ENCODE measurements at regions not wholly inside any gene's neighbourhood (a gene's known extent, or its start where the extent isn't known, plus 50 kb on each side); places are given as distances from the start of the nearest gene placed in this dataset.

DNA sequence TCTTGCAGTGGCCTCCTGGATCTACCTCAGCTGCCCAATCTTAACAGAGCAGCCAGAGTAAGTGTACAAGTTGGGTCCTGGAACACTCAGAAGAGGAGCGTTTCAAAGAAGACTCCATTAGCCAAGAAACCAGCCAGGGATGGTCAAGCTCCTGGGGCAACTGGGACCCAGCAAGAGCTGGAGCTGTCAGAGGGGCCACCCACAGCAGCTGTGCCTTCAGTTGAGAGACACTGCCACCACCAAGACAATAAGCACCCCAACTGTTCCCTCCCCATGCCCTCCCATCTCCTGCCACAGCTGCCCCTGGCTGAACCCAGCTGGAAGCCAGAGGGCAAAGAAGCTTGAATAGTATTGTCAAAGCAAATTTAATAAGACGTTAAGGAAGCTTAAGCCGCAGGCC is 110.6 kb upstream of the TLE3 start:
- ATAC-seq, result no peak
- peak in 1 of 2 donors; percentile 30 for DNase-seq (ENCODE audit: low spot score in 2 of 2)
- H3K36me3 Mint-ChIP-seq, result no peaks in the 10 kb centered on the region
- H3K27ac Mint-ChIP-seq, result no peak overlapping the region
- H3K9me3 Mint-ChIP-seq, result no peaks in the 10 kb centered on the region

DNA sequence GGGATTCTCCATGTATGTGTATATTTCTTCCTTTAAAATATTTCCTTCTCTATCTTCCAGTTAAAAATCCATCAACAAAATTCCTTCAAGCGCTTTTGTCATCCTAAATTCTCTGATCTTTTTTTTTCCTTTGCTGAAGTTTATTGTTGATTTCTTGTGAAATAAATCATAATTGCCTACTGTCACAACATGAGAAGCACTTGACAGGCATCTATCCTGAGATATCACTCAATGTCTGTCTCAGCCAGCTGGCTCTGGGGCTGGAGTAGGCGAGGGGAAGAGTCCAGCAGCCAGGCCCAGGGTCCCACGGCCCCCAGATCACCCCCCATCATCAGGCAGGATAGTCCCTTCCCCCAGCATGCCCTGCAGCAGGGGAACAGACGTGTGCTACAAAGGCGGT is 109.0 kb upstream of the TLE3 start:
- ATAC-seq (no peak), DNase-seq (ENCODE audit: low spot score in 2 of 2) (no peak)
- Mint-ChIP-seq H3K27ac (no peak overlapping the region), H3K36me3 (no peaks in the 10 kb centered on the region), H3K9me3 (no peaks in the 10 kb centered on the region)

DNA sequence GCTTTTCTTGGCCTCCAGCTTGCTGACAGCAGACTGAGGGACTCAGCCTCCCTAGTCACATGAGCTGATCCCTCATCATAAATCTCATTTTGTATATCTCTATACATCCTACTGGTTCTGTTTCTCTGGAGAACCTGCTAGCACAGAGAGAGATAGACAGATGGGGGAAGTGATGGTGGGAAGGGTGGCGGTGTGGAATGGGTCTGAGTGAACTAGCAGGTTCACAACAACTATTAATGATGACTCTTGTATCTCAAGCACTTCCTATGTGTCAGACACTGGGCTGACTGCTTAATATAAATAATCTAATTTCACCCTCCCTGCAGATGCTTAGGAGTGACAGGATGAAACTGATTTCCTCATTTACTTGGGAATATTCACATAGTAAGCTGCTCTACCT is 106.9 kb upstream of the TLE3 start:
- Mint-ChIP-seq H3K27ac (no peak overlapping the region), H3K36me3 (no peaks in the 10 kb centered on the region), H3K9me3 (no peaks in the 10 kb centered on the region)
- DNase-seq (ENCODE audit: low spot score in 2 of 2) (no peak), ATAC-seq (no peak)

DNA sequence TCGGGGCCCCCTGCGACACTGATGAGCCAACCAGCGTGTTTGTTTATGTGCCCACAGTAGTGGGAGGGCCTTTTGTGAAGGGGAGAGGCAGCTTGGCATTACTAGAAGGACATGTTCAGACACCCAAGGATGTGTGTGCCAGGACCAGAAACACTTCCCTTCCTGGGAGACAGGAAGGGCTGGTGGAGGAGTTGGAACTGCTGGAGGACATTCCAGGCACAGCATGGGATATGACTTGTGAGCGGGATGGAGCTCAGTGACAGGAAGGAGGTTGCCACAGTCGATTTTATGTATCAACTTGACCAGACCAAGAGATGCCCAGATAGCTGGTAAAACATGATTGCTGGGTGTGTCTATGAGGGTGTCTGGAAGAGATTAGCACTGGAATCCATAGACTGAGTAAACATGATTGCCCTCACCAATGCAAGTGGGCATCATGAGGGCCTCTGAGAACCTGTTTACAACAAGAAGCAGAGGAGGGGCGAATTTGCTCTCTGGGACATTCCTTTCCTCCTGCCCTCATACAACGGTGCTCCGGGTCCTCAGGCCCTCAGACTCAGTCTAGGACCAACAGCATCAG is 106.4 kb upstream of the TLE3 start:
- DNase-seq (ENCODE audit: low spot score in 2 of 2), result no peak
- no peak for ATAC-seq

DNA sequence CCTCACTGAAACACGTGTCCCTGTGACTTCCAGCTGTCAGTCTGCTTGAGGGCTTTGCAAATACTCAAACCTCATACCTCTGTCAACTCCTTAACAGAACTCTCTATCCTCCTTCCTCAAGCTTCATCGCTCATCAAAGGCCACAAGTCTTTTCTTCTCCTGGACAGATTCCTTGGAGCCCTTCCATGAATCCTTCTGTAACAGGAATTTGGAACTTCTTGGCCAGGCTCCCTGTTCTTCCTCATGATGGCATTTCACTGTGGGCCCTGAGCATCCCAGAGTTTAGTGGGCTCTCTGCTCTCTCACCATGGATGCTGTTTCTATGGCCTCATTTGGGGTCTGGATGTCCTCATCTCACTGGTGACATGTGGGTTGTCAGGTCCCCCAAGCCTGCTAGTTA is 105.0 kb upstream of the TLE3 start:
- ATAC-seq (no peak), DNase-seq (ENCODE audit: low spot score in 2 of 2) (no peak)
- H3K27ac Mint-ChIP-seq, result no peak overlapping the region
- no peaks in the 10 kb centered on the region for H3K9me3 Mint-ChIP-seq
- no peaks in the 10 kb centered on the region for H3K36me3 Mint-ChIP-seq

More for the DNA sequence above, 106.4 kb upstream of the TLE3 start:
- Mint-ChIP-seq H3K9me3 (no peaks in the 10 kb centered on the region), H3K27ac (no peak overlapping the region), H3K36me3 (no peaks in the 10 kb centered on the region)

DNA sequence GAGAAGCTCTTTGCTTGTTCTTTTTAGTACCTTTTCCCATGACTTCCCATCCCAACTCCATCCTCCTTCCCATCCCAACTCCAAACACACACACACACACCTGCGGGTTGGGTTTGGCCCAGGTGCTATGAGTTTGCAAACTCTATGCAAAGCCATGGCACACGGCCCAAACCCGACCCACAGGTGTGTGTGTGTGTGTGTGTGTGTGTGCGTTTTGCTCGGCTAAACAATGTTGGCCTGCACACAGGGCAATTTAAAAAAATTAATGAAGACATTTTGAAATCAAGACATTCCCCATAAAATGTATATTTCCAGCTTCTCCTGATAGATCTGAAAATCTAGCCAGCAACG is 103.7 kb upstream of the TLE3 start:
- H3K27ac Mint-ChIP-seq, result no peak overlapping the region
- no peaks in the 10 kb centered on the region for H3K36me3 Mint-ChIP-seq
- no peak for DNase-seq (ENCODE audit: low spot score in 2 of 2)
- H3K9me3 Mint-ChIP-seq, result no peaks in the 10 kb centered on the region
- ATAC-seq, result no peak

DNA sequence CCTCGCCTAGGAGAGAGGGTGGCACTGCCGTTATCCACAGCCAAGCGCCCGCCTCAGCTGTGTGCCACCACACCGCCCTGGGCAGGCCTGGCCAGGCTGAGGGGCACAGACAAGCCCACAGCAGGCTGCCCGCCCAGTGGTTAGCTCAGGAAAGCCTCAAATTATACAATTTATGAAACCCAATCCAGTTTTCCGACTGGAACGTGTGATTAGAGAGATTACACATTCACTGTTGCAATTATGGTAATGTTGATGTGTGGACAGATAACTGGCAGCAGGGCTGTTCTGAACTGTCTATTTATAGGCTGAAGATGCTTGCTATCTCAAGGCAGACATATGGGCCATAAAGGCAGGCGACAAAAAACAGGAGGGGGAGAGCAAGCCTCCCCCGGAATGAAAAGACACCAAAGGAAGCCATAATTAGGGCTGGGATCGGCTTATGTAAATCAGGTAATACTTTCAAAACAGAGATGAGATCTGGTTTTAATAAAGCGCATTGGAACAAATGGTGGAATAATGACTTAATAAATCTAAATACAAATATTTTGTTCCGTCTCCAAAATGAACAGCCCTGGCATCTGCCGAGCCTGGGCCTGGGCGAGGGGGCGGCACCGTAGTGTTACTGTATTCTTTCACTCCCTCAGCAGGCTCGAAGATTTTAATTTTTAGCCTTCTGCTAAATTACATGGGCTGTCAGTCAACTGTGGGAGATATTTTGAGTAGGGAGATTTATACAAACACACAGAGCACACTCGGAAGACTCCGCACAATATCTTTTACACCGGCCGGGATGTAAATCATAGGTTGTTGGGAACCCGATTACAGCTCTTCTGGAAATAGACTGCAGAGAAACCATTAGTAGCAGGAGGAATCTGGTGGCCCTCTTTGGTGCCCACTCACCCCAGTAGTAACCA is 103.1 kb upstream of the TLE3 start:
- H3K9me3 Mint-ChIP-seq, result no peaks in the 10 kb centered on the region
- DNase-seq (ENCODE audit: low spot score in 2 of 2), result no peak
- ATAC-seq, result no peak
- no peak overlapping the region for H3K27ac Mint-ChIP-seq
- H3K36me3 Mint-ChIP-seq, result no peaks in the 10 kb centered on the region

DNA sequence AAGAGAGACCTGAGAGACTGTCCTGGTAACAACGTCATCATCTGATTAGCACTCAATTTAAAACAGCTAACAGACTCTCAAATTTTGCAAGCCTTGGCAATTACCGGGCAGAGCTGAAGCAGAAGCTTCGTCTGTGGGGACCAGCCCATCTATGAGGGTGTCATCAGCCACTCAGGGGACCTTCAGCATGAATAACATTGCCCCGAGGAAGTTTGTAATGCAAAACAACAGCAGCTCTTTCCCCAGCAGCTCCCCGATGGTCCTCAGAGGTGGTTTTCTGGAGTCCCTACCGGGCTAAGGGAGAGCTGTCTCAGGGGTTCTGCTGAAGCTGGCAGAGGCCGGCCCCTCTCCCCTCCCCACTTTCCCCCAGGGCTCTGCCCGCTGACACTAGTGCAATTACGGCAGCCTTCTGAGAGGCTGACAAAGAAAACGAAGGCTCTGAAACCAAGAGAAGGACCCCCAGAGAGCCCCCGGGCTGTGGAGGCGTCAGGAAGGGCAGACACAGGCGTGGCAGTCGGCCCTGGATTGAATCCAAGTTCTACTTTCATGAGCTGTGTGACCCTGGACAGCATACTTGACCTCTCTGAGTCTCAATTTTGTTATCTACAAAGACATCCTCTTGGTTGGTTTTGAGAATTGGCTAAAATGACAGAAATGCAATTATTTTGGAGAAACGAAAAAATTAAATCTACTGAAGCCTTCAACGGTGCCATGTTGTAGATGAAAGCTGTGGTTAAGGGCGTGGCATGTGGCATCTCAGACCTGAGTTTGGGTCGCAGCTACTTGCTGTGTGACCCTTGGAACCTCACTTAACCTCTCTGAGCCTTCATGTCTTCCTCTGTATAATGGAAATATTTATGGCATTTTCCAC is 102.1 kb upstream of the TLE3 start:
- no peaks in the 10 kb centered on the region for H3K9me3 Mint-ChIP-seq
- ATAC-seq (no peak), DNase-seq (ENCODE audit: low spot score in 2 of 2) (no peak)
- no peaks in the 10 kb centered on the region for H3K36me3 Mint-ChIP-seq
- no peak overlapping the region for H3K27ac Mint-ChIP-seq

DNA sequence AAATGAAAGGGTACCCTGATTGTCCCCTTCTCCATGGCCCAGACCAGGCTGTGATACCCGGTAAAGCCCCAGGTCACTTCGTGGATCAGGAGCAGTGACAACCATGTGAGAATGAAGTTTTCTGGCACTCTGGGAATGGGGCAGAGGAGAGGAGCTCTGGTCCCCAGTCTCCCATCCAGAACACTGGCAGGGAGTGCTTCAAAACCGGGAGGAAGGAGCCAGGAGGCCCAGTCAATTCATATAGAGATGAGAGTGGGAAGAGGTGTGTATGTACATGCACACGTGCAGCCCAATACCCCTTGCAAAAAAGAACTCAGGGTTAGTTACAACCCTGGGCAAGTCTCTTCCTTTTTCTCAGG is 101.4 kb upstream of the TLE3 start:
- no peaks in the 10 kb centered on the region for H3K9me3 Mint-ChIP-seq
- no peak for DNase-seq (ENCODE audit: low spot score in 2 of 2)
- no peaks in the 10 kb centered on the region for H3K36me3 Mint-ChIP-seq
- no peak for ATAC-seq
- H3K27ac Mint-ChIP-seq, result peak overlapping the region; percentile 31 to 84

DNA sequence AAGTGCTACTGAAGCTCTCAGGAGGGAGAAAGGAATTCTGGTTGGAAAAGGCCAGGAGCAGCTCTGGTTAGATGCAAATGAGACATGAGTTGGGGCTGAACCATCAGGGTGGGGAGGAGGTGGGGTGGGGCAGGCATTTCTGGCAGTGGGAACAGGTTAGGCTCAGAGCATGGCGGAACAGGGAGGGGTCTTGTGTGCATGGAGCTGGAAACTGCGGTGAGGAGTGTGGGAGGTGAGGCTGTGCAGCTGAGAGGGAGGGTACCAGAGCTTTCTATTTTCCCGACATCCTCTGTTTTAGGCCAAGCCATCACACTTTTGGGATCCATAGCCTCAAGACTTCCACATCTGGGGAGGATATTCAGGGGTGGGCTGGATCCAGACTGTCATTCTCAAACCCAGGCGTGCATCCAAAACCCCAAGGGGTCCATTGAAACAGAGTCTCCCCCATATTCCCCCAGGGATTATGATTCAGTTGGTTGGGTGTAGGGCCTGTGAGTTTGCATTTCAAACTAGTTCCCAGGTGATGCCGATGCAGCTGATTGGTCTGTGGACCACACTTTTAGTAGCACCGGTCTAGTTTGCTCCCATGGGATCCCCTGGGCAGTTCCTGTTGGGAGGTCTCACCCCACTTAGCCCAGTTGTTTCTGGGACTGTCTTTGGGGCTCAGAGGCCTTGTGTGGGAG is 100.9 kb upstream of the TLE3 start:
- no peak for ATAC-seq
- no peaks in the 10 kb centered on the region for H3K36me3 Mint-ChIP-seq

DNA sequence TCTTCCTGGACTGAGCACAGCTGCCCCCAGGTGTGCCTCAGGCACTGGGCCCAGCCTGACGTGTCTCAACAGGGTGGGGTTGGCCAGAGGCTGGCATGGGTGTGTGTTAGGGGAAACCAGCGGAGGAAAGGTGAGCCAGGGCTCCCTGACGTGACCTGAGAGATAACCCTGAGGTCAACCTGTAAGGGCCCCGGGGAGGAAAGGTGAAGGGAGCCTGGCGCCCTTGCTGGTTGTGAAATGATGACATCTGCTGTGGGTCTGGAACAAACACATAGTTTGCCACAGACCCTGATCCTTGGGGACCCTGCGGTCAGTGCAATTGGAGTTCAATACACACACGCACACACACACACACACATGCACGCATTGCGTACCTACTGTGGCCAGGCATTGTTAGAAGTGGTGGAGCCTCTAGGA is 100.2 kb upstream of the TLE3 start:
- no peak for ATAC-seq
- H3K27ac Mint-ChIP-seq, result no peak overlapping the region
- no peaks in the 10 kb centered on the region for H3K36me3 Mint-ChIP-seq
- no peaks in the 10 kb centered on the region for H3K9me3 Mint-ChIP-seq
- DNase-seq (ENCODE audit: low spot score in 2 of 2), result no peak

More for the DNA sequence above, 100.9 kb upstream of the TLE3 start:
- no peak for DNase-seq (ENCODE audit: low spot score in 2 of 2)
- Mint-ChIP-seq H3K27ac (peak overlapping the region in 1 of 2 donors; percentile 31), H3K9me3 (no peaks in the 10 kb centered on the region)

DNA sequence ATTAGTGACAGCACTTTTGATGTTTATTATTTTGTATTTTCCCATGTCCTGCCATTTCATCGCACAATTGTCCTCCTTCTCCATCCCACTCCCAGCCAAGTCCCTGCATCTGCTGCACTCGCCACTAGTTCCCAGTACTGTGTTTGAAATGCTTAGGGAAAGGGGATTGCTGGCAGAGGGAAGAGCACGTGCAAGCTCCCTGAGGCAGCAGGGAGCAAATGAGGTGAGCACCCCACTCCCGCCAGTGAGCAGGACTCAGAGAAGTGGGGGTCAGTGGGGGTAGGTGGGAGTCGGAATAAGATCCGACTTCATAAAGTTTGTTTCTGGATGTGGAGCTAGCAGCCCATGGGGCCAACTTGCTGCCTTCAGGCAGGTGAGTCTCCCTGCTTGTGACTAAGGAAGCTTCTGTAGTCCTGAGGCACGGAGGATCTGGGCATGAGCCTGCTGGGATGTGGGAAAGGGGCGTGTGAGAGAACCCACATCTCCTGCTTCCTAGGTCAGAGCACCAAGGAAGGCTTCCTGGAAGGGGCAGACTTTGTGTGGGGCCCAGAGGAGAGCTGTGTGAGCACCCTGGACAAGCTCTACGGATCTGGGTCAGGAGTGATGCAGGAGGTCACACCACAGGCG is 99.7 kb upstream of the TLE3 start:
- ATAC-seq (no peak), DNase-seq (ENCODE audit: low spot score in 2 of 2) (no peak)
- H3K9me3 Mint-ChIP-seq, result no peaks in the 10 kb centered on the region
- no peak overlapping the region for H3K27ac Mint-ChIP-seq
- H3K36me3 Mint-ChIP-seq, result no peaks in the 10 kb centered on the region

DNA sequence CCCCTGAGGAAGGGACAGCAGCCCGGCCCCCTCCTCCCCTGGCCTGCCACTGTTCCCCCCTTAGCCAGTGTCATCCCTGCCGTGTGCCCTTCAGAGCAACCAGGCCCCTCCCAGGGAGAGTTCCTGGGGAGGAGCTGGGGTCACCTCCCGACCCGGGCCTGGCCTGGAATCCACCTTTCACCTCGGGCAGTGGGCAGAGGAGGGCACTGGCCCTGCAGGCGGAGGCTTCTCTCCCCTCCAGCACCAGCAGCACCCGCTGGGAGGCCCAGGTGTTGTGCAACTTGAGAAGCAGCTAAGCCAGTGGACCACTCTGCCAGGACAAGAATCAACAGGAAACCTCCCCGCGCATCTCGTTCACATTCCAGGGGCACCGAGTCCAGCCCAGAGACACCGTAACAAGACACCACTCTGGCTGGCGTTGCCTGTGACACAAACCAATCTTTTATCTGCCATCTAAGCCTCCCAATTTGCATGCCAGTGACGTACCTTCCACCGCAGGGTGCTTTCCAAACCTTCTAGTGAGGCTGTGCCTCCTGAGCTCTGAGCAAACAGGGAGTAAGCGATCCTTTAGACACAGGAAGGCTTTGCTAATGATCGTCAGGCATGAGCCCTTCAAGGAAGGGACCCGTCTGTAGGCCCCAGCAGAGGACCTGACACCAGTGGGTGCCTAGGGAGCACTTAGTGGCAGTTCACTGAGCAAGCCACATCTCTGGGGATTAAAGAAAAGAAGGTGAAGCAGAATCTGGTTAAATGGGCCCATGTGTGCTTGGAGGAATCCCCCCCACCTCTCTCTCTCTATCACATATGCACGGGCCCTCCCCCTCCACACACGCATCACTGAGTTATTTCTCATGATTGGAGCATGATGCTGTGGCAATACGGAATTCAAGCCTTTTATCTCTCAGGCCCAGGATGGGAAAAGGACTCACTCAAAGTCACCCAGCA is 98.9 kb upstream of the TLE3 start:
- ATAC-seq (peak; percentile 71 to 83), DNase-seq (ENCODE audit: low spot score in 2 of 2) (no peak)
- Mint-ChIP-seq H3K27ac (no peak overlapping the region), H3K9me3 (peaks cover 4 to 5% of the 10 kb centered on the region in 2 donors), H3K36me3 (peaks cover 0 to 5% of the 10 kb centered on the region in 2 donors)

DNA sequence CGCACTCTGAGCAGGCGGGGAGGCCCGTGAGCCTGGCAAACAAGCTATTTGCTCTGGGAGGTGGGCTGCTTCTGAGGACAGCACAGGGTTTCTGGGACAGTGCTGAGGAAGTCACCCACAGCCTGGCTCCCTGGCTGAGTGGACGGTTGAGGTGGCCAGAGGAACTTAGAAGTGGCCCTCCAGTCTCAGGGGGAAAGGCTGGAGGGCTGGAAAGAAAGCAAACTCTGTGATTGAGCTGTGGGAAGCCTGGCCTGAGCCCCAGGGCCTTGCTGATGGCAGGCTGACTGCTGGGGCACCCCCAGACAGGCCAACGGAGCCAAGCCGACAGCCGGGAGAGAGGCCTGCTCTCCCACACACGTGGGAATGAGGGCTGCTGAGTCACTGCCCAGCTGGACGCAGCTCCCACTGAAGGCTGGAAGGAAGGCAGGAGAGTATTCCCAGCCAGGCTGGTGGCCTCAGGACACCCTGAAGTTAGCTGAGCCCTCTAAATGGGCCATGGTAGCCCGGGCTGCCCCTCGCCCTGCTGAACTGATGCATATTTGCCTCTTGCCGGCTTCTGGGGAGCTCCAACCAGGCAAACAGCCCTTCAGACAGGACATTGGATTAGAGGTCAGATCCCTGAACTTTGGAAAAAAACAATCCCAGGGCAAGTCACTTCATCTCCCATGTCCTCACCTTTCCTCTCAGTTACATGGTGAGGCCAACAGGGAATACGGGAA is 98.0 kb upstream of the TLE3 start:
- H3K27ac Mint-ChIP-seq, result no peak overlapping the region

DNA sequence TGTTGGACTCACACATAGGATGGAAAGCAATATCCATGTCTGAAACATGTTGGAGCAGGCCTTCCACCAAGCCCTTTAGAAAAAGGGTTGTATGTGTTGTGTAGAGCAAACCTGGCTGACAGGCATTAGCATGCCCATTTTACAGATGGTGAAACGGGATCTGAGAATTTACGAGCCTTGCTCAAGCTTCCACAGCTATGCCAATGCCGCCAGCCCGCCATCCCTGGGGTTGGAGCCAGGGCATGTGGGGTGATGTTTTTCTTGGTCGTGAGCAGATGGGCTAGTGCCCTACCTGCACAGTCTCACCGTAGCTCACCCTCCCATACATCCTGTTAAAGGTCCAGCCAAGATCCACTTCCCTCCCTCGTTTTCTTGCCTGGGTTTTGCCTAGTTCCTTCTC is 97.5 kb upstream of the TLE3 start:
- no peak for DNase-seq (ENCODE audit: low spot score in 2 of 2)
- Mint-ChIP-seq H3K9me3 (peaks cover 4 to 6% of the 10 kb centered on the region in 2 donors), H3K36me3 (peaks cover 0 to 5% of the 10 kb centered on the region in 2 donors), H3K27ac (no peak overlapping the region)
- no peak for ATAC-seq

More for the DNA sequence above, 98.0 kb upstream of the TLE3 start:
- Mint-ChIP-seq H3K9me3 (peaks cover 4 to 6% of the 10 kb centered on the region in 2 donors), H3K36me3 (peaks cover 0 to 5% of the 10 kb centered on the region in 2 donors)
- ATAC-seq (no peak), DNase-seq (ENCODE audit: low spot score in 2 of 2) (no peak)
